ENCODE measurements at regions not wholly inside any gene's neighbourhood (a gene's known extent, or its start where the extent isn't known, plus 50 kb on each side); places are given as distances from the start of the nearest gene placed in this dataset.

- TF ChIP-seq POLR2A (IDR thresholded peaks at IDR 0.05) (no peak), CTCF (IDR thresholded peaks at IDR 0.05 in 4 of 5, conservative IDR thresholded peaks at IDR 0.05 in 1 of 5) (no peak)
These were observed 696.2 kb upstream of the RBFOX1 start for GRCh38 chr16:6636457-6636856.
